Nephron (organoid): ENCODE measurements at regions not wholly inside any gene's neighbourhood (a gene's known extent, or its start where the extent isn't known, plus 50 kb on each side); places are given as distances from the start of the nearest gene placed in this dataset.
"Not testable (repeated sequence)": the region's sequence is repeated elsewhere in the genome, so short reads cannot be mapped to it uniquely, and the experiment has no call there.

Experiments used
- H3K27ac Mint-ChIP-seq, 3 experiments: 2 replicates each; pipeline ENCODE4 v1.8.0; 2020; ENCODE audit warnings: mixed read lengths in 3 of 3, mild to moderate bottlenecking in 2 of 3, moderate library complexity in 1 of 3
- H3K27me3 Mint-ChIP-seq: 2 replicates; pipeline ENCODE4 v1.8.0; 2021; ENCODE audit warnings: low read depth, mild to moderate bottlenecking, moderate library complexity, mixed read lengths
- H3K36me3 Mint-ChIP-seq: 2 replicates; pipeline ENCODE4 v1.8.0; 2020; ENCODE audit warnings: low read depth, mixed read lengths
- H3K4me1 Mint-ChIP-seq: 2 replicates; pipeline ENCODE4 v1.8.0; 2020; ENCODE audit warnings: mixed read lengths
- H3K4me3 Mint-ChIP-seq, 3 experiments: 2 replicates each; pipeline ENCODE4 v1.8.0; 2020; ENCODE audit warnings: mild to moderate bottlenecking in 3 of 3, mixed read lengths in 3 of 3, moderate library complexity in 2 of 3
- H3K9me3 Mint-ChIP-seq: 2 replicates; pipeline ENCODE4 v1.8.0; 2020; ENCODE audit warnings: mixed read lengths
- CTCF ChIP-seq, 3 experiments: fragments of 200-600 bp; sonication (generic); IDR thresholded peaks; one replicate each; pipeline ENCODE4 v1.5.0; 2021; ENCODE audit warnings: antibody characterized with exemption in 3 of 3; ENCODE audit not compliant: unreplicated experiment in 3 of 3

- no peak overlapping the region for H3K27ac Mint-ChIP-seq
- H3K4me1 Mint-ChIP-seq: no peaks in the 10 kb centered on the region
- no peaks in the 10 kb centered on the region for H3K27me3 Mint-ChIP-seq
- H3K4me3 Mint-ChIP-seq: no peak overlapping the region
- H3K9me3 Mint-ChIP-seq: peaks cover 25% of the 10 kb centered on the region
- no peak for TF ChIP-seq CTCF (IDR thresholded peaks at IDR 0.05; ENCODE audit: unreplicated experiment in 3 of 3)
- no peaks in the 10 kb centered on the region for H3K36me3 Mint-ChIP-seq
These were observed 51.8 kb upstream of the CHST3 start for GRCh38 chr10:71912431-71912830.

- Mint-ChIP-seq H3K36me3 (no peaks in the 10 kb centered on the region), H3K4me3 (no peak overlapping the region), H3K27ac (no peak overlapping the region), H3K9me3 (peaks cover 25% of the 10 kb centered on the region), H3K4me1 (no peaks in the 10 kb centered on the region), H3K27me3 (no peaks in the 10 kb centered on the region)
- no peak for TF ChIP-seq CTCF (IDR thresholded peaks at IDR 0.05; ENCODE audit: unreplicated experiment in 3 of 3)
These were observed 52.8 kb upstream of the CHST3 start for GRCh38 chr10:71911296-71911953.

GRCh38 chr10:71909399-71910083 lies 54.7 kb upstream of the CHST3 start:
- no peak for TF ChIP-seq CTCF (IDR thresholded peaks at IDR 0.05; ENCODE audit: unreplicated experiment in 3 of 3)
- H3K36me3 Mint-ChIP-seq: no peaks in the 10 kb centered on the region
- H3K27me3 Mint-ChIP-seq: peaks cover 3% of the 10 kb centered on the region
- no peaks in the 10 kb centered on the region for H3K4me1 Mint-ChIP-seq
- H3K4me3 Mint-ChIP-seq: no peak overlapping the region
- H3K27ac Mint-ChIP-seq: no peak overlapping the region
- peaks cover 16% of the 10 kb centered on the region for H3K9me3 Mint-ChIP-seq

- Mint-ChIP-seq H3K4me1 (no peaks in the 10 kb centered on the region), H3K36me3 (no peaks in the 10 kb centered on the region), H3K4me3 (no peak overlapping the region), H3K9me3 (peaks cover 13% of the 10 kb centered on the region), H3K27ac (no peak overlapping the region), H3K27me3 (peaks cover 7% of the 10 kb centered on the region)
- no peak for TF ChIP-seq CTCF (IDR thresholded peaks at IDR 0.05; ENCODE audit: unreplicated experiment in 3 of 3)
These were observed 55.2 kb upstream of the CHST3 start for GRCh38 chr10:71908998-71909397.

GRCh38 chr10:71905164-71905563 lies 54.1 kb upstream of the PSAP start:
- Mint-ChIP-seq H3K36me3 (no peaks in the 10 kb centered on the region), H3K27me3 (peaks cover 11% of the 10 kb centered on the region), H3K27ac (no peak overlapping the region), H3K4me1 (no peaks in the 10 kb centered on the region), H3K9me3 (no peaks in the 10 kb centered on the region), H3K4me3 (no peak overlapping the region)
- no peak for TF ChIP-seq CTCF (IDR thresholded peaks at IDR 0.05; ENCODE audit: unreplicated experiment in 3 of 3)

GRCh38 chr10:71903636-71904250 lies 52.7 kb upstream of the PSAP start:
- not testable (repeated sequence) for H3K36me3 Mint-ChIP-seq, H3K9me3 Mint-ChIP-seq, H3K4me3 Mint-ChIP-seq, H3K4me1 Mint-ChIP-seq
- peaks cover 11% of the 10 kb centered on the region for H3K27me3 Mint-ChIP-seq
- peak overlapping the region in 1 of 3 experiments; percentile 43 for H3K27ac Mint-ChIP-seq
